ENCODE measurements at regions not wholly inside any gene's neighbourhood (a gene's known extent, or its start where the extent isn't known, plus 50 kb on each side); places are given as distances from the start of the nearest gene placed in this dataset.

GRCh38 chr13:83780227-83780626 is 102.0 kb downstream of the SLITRK1 start:
- Histone ChIP-seq H2BK120ac (ENCODE audit: low read depth, low read length) (no peak overlapping the region), H2BK15ac (ENCODE audit: low read depth, low read length) (no peak overlapping the region), H4K20me1 (ENCODE audit: insufficient read depth, low read length) (no peaks in the 10 kb centered on the region), H3K23ac (ENCODE audit: low read depth, low read length) (no peak overlapping the region), H2AK9ac (replicated peaks; ENCODE audit: low read depth, low read length, poor library complexity) (no peak overlapping the region), H3K4me3 (ENCODE audit: insufficient read depth, low read depth, low read length) (no peak overlapping the region), H3K4me2 (ENCODE audit: low read depth, low read length) (no peak overlapping the region), H4K91ac (ENCODE audit: insufficient read depth, low read depth, low read length) (no peak overlapping the region), H3K27me3 (ENCODE audit: control insufficient read depth, insufficient read depth, low read length) (no peaks in the 10 kb centered on the region), H3K9me3 (ENCODE audit: control insufficient read depth, insufficient read depth, low read length) (peaks cover 5% of the 10 kb centered on the region; the same call in 1 of the 2 replicates), H3K36me3 (ENCODE audit: control insufficient read depth, insufficient read depth, low read length) (no peaks in the 10 kb centered on the region), H3K27ac (ENCODE audit: insufficient read depth, low read length) (no peak overlapping the region), H2BK20ac (ENCODE audit: low read depth, low read length) (no peak overlapping the region), H3K56ac (ENCODE audit: extremely low read depth, insufficient read depth, low read length) (no peak overlapping the region), H3K9ac (ENCODE audit: low read depth, low read length) (no peak overlapping the region), H3K79me1 (ENCODE audit: low read depth in 1 of 2, low read length in 2 of 2) (no peaks in the 10 kb centered on the region), H3K4ac (ENCODE audit: low read depth, low read length) (no peak overlapping the region), H3K18ac (ENCODE audit: low read depth, low read length) (no peak overlapping the region), H2BK5ac (ENCODE audit: low read depth, low read length, poor library complexity, severe bottlenecking) (no peak overlapping the region), H4K8ac (ENCODE audit: low read depth in 2 of 2, low read length in 2 of 2) (no peak overlapping the region), H3K4me1 (ENCODE audit: control insufficient read depth, insufficient read depth, low read length) (no peaks in the 10 kb centered on the region), H2AK5ac (ENCODE audit: low read depth, low read length) (no peak overlapping the region), H4K5ac (ENCODE audit: low read depth, low read length) (no peak overlapping the region), H3K9me1 (ENCODE audit: insufficient read depth, low read length) (no peaks in the 10 kb centered on the region), H3K14ac (replicated peaks; ENCODE audit: low read depth, low read length) (no peak overlapping the region), H2AFZ (replicated peaks; ENCODE audit: low read length, poor library complexity) (no peak overlapping the region)
- intact Hi-C loops (cut with micrococcal nuclease), result no loop called here
- TF ChIP-seq CHD1 (IDR thresholded peaks at IDR 0.05; ENCODE audit: low read depth, low read length), result no peak
- TF ChIP-seq CEBPB (IDR thresholded peaks at IDR 0.05; ENCODE audit: low read depth, low read length), result no peak
- TF ChIP-seq RFX5 (IDR thresholded peaks at IDR 0.05; ENCODE audit: low read depth, low read length), result no peak
- TF ChIP-seq BHLHE40 (IDR thresholded peaks at IDR 0.05; ENCODE audit: low read depth, low read length), result no peak
- TF ChIP-seq SMC3 (IDR thresholded peaks at IDR 0.05; ENCODE audit: low read depth, low read length), result peak; percentile 24; the same call in 1 of the 2 replicates
- peak; percentile 52 for TF ChIP-seq RAD21 (IDR thresholded peaks at IDR 0.05; ENCODE audit: low read length)
- TF ChIP-seq, protein P1, sequence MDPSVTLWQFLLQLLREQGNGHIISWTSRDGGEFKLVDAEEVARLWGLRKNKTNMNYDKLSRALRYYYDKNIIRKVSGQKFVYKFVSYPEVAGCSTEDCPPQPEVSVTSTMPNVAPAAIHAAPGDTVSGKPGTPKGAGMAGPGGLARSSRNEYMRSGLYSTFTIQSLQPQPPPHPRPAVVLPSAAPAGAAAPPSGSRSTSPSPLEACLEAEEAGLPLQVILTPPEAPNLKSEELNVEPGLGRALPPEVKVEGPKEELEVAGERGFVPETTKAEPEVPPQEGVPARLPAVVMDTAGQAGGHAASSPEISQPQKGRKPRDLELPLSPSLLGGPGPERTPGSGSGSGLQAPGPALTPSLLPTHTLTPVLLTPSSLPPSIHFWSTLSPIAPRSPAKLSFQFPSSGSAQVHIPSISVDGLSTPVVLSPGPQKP (IDR thresholded peaks at IDR 0.05; ENCODE audit: borderline replicate concordance, low read depth, low read length), result no peak
- TF ChIP-seq, protein P2, sequence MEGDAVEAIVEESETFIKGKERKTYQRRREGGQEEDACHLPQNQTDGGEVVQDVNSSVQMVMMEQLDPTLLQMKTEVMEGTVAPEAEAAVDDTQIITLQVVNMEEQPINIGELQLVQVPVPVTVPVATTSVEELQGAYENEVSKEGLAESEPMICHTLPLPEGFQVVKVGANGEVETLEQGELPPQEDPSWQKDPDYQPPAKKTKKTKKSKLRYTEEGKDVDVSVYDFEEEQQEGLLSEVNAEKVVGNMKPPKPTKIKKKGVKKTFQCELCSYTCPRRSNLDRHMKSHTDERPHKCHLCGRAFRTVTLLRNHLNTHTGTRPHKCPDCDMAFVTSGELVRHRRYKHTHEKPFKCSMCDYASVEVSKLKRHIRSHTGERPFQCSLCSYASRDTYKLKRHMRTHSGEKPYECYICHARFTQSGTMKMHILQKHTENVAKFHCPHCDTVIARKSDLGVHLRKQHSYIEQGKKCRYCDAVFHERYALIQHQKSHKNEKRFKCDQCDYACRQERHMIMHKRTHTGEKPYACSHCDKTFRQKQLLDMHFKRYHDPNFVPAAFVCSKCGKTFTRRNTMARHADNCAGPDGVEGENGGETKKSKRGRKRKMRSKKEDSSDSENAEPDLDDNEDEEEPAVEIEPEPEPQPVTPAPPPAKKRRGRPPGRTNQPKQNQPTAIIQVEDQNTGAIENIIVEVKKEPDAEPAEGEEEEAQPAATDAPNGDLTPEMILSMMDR (conservative IDR thresholded peaks at IDR 0.05; ENCODE audit: low read depth, low read length), result peak; percentile 43
- no peak for TF ChIP-seq NFE2L2 (IDR thresholded peaks at IDR 0.05; ENCODE audit: low read depth, low read length)
- TF ChIP-seq MAZ (IDR thresholded peaks at IDR 0.05; ENCODE audit: borderline replicate concordance, low read depth, low read length), result no peak
- TF ChIP-seq, protein P3, sequence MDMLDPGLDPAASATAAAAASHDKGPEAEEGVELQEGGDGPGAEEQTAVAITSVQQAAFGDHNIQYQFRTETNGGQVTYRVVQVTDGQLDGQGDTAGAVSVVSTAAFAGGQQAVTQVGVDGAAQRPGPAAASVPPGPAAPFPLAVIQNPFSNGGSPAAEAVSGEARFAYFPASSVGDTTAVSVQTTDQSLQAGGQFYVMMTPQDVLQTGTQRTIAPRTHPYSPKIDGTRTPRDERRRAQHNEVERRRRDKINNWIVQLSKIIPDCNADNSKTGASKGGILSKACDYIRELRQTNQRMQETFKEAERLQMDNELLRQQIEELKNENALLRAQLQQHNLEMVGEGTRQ (IDR thresholded peaks at IDR 0.05; ENCODE audit: low read depth, low read length), result no peak
- in situ Hi-C loops (cut with MboI; ENCODE audit: low sequenced_read_pairs), result no loop called here
- ChIA-PET POLR2A (ENCODE audit: unreplicated experiment) (no interaction called here), CTCF (interaction anchor here (0.5 kb wide), 1 partner anchor 10 kb away, joined by 3 read pairs; no protein-coding TSS in a partner anchor)
- BruUV-seq (replicated peaks), result no TSS peak
- no CpG with 5 or more reads among the region's 6 CpGs for WGBS, 2 experiments (ENCODE audit: extremely low coverage in 2 of 2, insufficient read length in 1 of 2)
- dilution Hi-C loops (cut with HindIII; ENCODE audit: low sequenced_read_pairs, unreplicated experiment), result no loop called here
- DNase-seq (peak; percentile 15), ATAC-seq (ENCODE audit: low read depth) (no peak)

Data from IMR-90 (cell line).